ENCODE measurements at regions not wholly inside any gene's neighbourhood (a gene's known extent, or its start where the extent isn't known, plus 50 kb on each side); places are given as distances from the start of the nearest gene placed in this dataset.

GRCh38 chr7:145655666-145656065 is 460.9 kb upstream of the CNTNAP2 start:
- H3K36me3 ChIP-seq (ENCODE audit: control insufficient read depth in 4 of 4, insufficient read depth in 4 of 4, low read length in 4 of 4) = no peaks in the 10 kb centered on the region
- no peaks in the 10 kb centered on the region for H3K27me3 ChIP-seq (ENCODE audit: control insufficient read depth in 3 of 3, insufficient read depth in 3 of 3, low read length in 2 of 3)
- ATAC-seq (ENCODE audit: insufficient read depth, low FRiP score) (no peak), DNase-seq (no peak)
- H3K27ac ChIP-seq (ENCODE audit: low read depth in 1 of 2, low read length in 1 of 2) = no peak overlapping the region
- H3K4me1 ChIP-seq (ENCODE audit: control insufficient read depth in 5 of 5, insufficient read depth in 5 of 5, low read length in 5 of 5) = no peaks in the 10 kb centered on the region
- WGBS, 2 donors = 88 to 94% methylated on average over 1 of the region's 1 CpG
- TF ChIP-seq CTCF (IDR thresholded peaks at IDR 0.05; ENCODE audit: control extremely low read depth, extremely low read depth) = no peak
- no peak overlapping the region for H3K4me3 ChIP-seq
- H3K9me3 ChIP-seq (ENCODE audit: control insufficient read depth in 4 of 4, insufficient read depth in 3 of 4, low read length in 3 of 4) = no peaks in the 10 kb centered on the region
- H3K9ac ChIP-seq (ENCODE audit: insufficient read depth in 1 of 2, low read length in 2 of 2) = no peak overlapping the region

- ATAC-seq (ENCODE audit: insufficient read depth, low FRiP score) = no peak
- Histone ChIP-seq H3K4me1 (ENCODE audit: control insufficient read depth in 5 of 5, insufficient read depth in 5 of 5, low read length in 5 of 5) (no peaks in the 10 kb centered on the region), H3K4me3 (no peak overlapping the region), H3K27me3 (ENCODE audit: control insufficient read depth in 3 of 3, insufficient read depth in 3 of 3, low read length in 2 of 3) (no peaks in the 10 kb centered on the region), H3K36me3 (ENCODE audit: control insufficient read depth in 4 of 4, insufficient read depth in 4 of 4, low read length in 4 of 4) (no peaks in the 10 kb centered on the region), H3K9ac (ENCODE audit: insufficient read depth in 1 of 2, low read length in 2 of 2) (no peak overlapping the region), H3K9me3 (ENCODE audit: control insufficient read depth in 4 of 4, insufficient read depth in 3 of 4, low read length in 3 of 4) (peaks cover 0 to 5% (median 0%) of the 10 kb centered on the region in 4 donors), H3K27ac (ENCODE audit: low read depth in 1 of 2, low read length in 1 of 2) (no peak overlapping the region)
- no peak for TF ChIP-seq CTCF (IDR thresholded peaks at IDR 0.05; ENCODE audit: control extremely low read depth, extremely low read depth)
- DNase-seq = no peak
- WGBS, 2 donors = 93 to 94% methylated on average over 6 of the region's 6 CpGs
Observed at GRCh38 chr7:145645135-145645515, 471.5 kb upstream of the CNTNAP2 start.

DNA sequence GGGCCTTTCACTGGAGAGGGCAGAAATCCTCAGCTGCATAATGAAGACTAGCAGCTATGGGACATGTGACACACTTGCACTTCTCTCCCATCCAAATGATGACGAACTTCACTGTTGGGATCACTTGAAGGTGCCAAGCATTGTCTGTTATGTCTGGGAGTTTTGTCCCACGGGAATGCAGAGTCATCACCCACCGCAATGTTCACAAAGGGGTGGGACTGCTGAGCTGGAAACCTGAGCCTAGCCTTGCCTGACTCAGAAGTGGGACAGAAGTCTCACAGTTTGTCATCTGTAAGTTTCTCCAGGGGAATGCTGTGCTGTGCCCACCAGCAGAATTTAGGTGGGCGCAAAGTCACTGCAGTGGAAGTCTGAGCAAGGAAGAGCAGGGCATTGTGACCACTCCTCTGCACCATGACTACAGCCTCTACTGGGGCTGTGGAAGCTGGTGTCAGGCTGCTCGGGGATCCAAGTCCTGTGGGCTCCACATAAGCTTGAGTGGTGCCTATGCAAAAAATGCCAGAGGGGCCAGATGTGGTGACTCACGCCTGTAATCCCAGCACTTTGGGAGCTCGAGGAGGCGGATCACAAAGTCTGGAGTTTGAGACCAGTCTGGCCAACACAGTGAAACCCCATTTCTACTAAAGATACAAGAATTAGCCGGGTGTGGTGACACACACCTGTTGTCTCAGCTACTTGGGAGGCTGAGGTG is 472.0 kb upstream of the CNTNAP2 start:
- peaks cover 0 to 5% (median 0%) of the 10 kb centered on the region in 4 donors for H3K9me3 ChIP-seq (ENCODE audit: control insufficient read depth in 4 of 4, insufficient read depth in 3 of 4, low read length in 3 of 4)
- no peak overlapping the region for H3K27ac ChIP-seq (ENCODE audit: low read depth in 1 of 2, low read length in 1 of 2)
- H3K27me3 ChIP-seq (ENCODE audit: control insufficient read depth in 3 of 3, insufficient read depth in 3 of 3, low read length in 2 of 3) = no peaks in the 10 kb centered on the region
- H3K36me3 ChIP-seq (ENCODE audit: control insufficient read depth in 4 of 4, insufficient read depth in 4 of 4, low read length in 4 of 4) = no peaks in the 10 kb centered on the region
- ATAC-seq (ENCODE audit: insufficient read depth, low FRiP score) = no peak
- H3K4me3 ChIP-seq = no peak overlapping the region
- no peak overlapping the region for H3K9ac ChIP-seq (ENCODE audit: insufficient read depth in 1 of 2, low read length in 2 of 2)
- no peak for DNase-seq
- no peaks in the 10 kb centered on the region for H3K4me1 ChIP-seq (ENCODE audit: control insufficient read depth in 5 of 5, insufficient read depth in 5 of 5, low read length in 5 of 5)
- TF ChIP-seq CTCF (IDR thresholded peaks at IDR 0.05; ENCODE audit: control extremely low read depth, extremely low read depth) = no peak
- 87 to 88% methylated on average over 9 of the region's 9 CpGs for WGBS, 2 donors

DNA sequence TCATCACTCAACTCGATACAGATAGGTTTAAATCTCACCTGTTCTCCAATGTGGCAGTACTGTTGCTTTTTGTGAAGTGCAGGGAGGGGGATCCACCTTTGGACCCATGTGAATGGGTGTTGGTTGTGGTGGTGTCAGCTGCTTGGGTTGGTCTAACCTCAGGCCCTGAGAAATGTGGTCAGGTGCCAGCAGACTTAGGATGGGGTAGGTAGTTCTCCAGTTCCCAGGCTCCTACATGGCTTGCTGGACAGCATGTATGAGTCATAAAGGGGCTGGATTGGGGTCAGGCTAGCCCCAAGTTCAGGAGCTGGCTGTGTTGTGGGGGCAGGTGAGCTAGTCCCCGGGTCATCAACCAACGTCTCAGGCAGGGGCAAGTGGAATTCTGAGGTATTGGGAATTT is 472.6 kb upstream of the CNTNAP2 start:
- no peak for ATAC-seq (ENCODE audit: insufficient read depth, low FRiP score)
- TF ChIP-seq CTCF (IDR thresholded peaks at IDR 0.05; ENCODE audit: control extremely low read depth, extremely low read depth) = no peak
- no peaks in the 10 kb centered on the region for H3K4me1 ChIP-seq (ENCODE audit: control insufficient read depth in 5 of 5, insufficient read depth in 5 of 5, low read length in 5 of 5)

More for the DNA sequence above, 472.6 kb upstream of the CNTNAP2 start:
- Histone ChIP-seq H3K4me3 (no peak overlapping the region), H3K27me3 (ENCODE audit: control insufficient read depth in 3 of 3, insufficient read depth in 3 of 3, low read length in 2 of 3) (no peaks in the 10 kb centered on the region), H3K9me3 (ENCODE audit: control insufficient read depth in 4 of 4, insufficient read depth in 3 of 4, low read length in 3 of 4) (peaks cover 0 to 5% (median 0%) of the 10 kb centered on the region in 4 donors), H3K36me3 (ENCODE audit: control insufficient read depth in 4 of 4, insufficient read depth in 4 of 4, low read length in 4 of 4) (no peaks in the 10 kb centered on the region), H3K9ac (ENCODE audit: insufficient read depth in 1 of 2, low read length in 2 of 2) (no peak overlapping the region), H3K27ac (ENCODE audit: low read depth in 1 of 2, low read length in 1 of 2) (no peak overlapping the region)
- DNase-seq = no peak
- WGBS, 2 donors = 79 to 85% methylated on average over 3 of the region's 3 CpGs

All from lung (tissue), 11 donors.